Upper lobe of right lung (tissue), 1 donor: ENCODE measurements at regions not wholly inside any gene's neighbourhood (a gene's known extent, or its start where the extent isn't known, plus 50 kb on each side); places are given as distances from the start of the nearest gene placed in this dataset.
A peak's percentile ranks its signal among the peaks of the same experiment; 100 is the strongest.

ENCODE experiments used
- ATAC-seq: fragments of 200-7000 bp; cut with Tn5 transposase; one replicate; pipeline ENCODE4 v1.9.1; 2020; ENCODE audit warnings: mild to moderate bottlenecking, moderate library complexity
- DNase-seq: peaks from one replicate; pipeline ENCODE4 v3.0.0-alpha.2; 2020
- H3K27ac ChIP-seq: fragments of 200-600 bp; one replicate; pipeline ENCODE4 v1.8.0; 2022
- H3K27me3 ChIP-seq: fragments of 200-600 bp; one replicate; pipeline ENCODE4 v1.8.0; 2022; ENCODE audit warnings: mild to moderate bottlenecking
- H3K36me3 ChIP-seq: fragments of 200-600 bp; one replicate; pipeline ENCODE4 v1.8.0; 2022
- H3K4me1 ChIP-seq: fragments of 200-600 bp; one replicate; pipeline ENCODE4 v1.8.0; 2022
- H3K4me3 ChIP-seq: fragments of 200-600 bp; one replicate; pipeline ENCODE4 v1.8.0; 2022; ENCODE audit warnings: mild to moderate bottlenecking
- H3K9me3 ChIP-seq: fragments of 200-600 bp; one replicate; pipeline ENCODE4 v1.8.0; 2022
- CTCF ChIP-seq: fragments of 200-600 bp; IDR thresholded peaks from one replicate; pipeline ENCODE4 v1.8.0; 2022; ENCODE audit warnings: antibody characterized with exemption
- intact Hi-C: fragments of 100-400 bp; cut with DNase I; formaldehyde crosslinking; loops from one replicate; pipeline ENCODE4 v1.11.0; 2022
- donor health status: DM: no; HTN: yes; CAD: no; lungs with severe emphysema.

GRCh38 chr16:66190411-66190810 lies 176.1 kb upstream of the CDH5 start:
- Histone ChIP-seq H3K9me3 (no peaks in the 10 kb centered on the region), H3K36me3 (no peaks in the 10 kb centered on the region), H3K4me1 (no peaks in the 10 kb centered on the region), H3K27me3 (no peaks in the 10 kb centered on the region), H3K27ac (no peak overlapping the region), H3K4me3 (no peak overlapping the region)
- DNase-seq (no peak), ATAC-seq (no peak)
- intact Hi-C loops, result no loop called here
- TF ChIP-seq CTCF, result no peak

- Histone ChIP-seq H3K27me3 (no peaks in the 10 kb centered on the region), H3K4me3 (no peak overlapping the region), H3K9me3 (no peaks in the 10 kb centered on the region), H3K36me3 (no peaks in the 10 kb centered on the region), H3K4me1 (no peaks in the 10 kb centered on the region), H3K27ac (peak overlapping the region; percentile 66)
- ATAC-seq (no peak), DNase-seq (no peak)
- TF ChIP-seq CTCF, result no peak
- intact Hi-C loops, result no loop called here
Observed at GRCh38 chr16:66189951-66190350, 176.5 kb upstream of the CDH5 start.

GRCh38 chr16:66188917-66189725 lies 177.4 kb upstream of the CDH5 start:
- intact Hi-C loops, result no loop called here
- DNase-seq (no peak), ATAC-seq (no peak)
- Histone ChIP-seq H3K9me3 (no peaks in the 10 kb centered on the region), H3K27me3 (no peaks in the 10 kb centered on the region), H3K4me1 (no peaks in the 10 kb centered on the region), H3K27ac (peak overlapping the region; percentile 66), H3K36me3 (no peaks in the 10 kb centered on the region), H3K4me3 (no peak overlapping the region)
- TF ChIP-seq CTCF, result no peak

- no peaks in the 10 kb centered on the region for H3K36me3 ChIP-seq
- ATAC-seq (no peak), DNase-seq (no peak)
- no peaks in the 10 kb centered on the region for H3K27me3 ChIP-seq
- intact Hi-C loops, result no loop called here
- H3K4me1 ChIP-seq, result no peaks in the 10 kb centered on the region
- no peak overlapping the region for H3K27ac ChIP-seq
- H3K9me3 ChIP-seq, result no peaks in the 10 kb centered on the region
- no peak overlapping the region for H3K4me3 ChIP-seq
- TF ChIP-seq CTCF, result no peak
Observed at GRCh38 chr16:66186251-66186785, 180.2 kb upstream of the CDH5 start.

GRCh38 chr16:66182592-66182991 lies 183.9 kb upstream of the CDH5 start:
- Histone ChIP-seq H3K4me3 (no peak overlapping the region), H3K4me1 (no peaks in the 10 kb centered on the region), H3K27ac (no peak overlapping the region), H3K9me3 (peaks cover 5% of the 10 kb centered on the region), H3K27me3 (no peaks in the 10 kb centered on the region), H3K36me3 (no peaks in the 10 kb centered on the region)
- TF ChIP-seq CTCF, result no peak
- intact Hi-C loops, result no loop called here
- no peak for DNase-seq
- no peak for ATAC-seq
